ENCODE measurements at regions not wholly inside any gene's neighbourhood (a gene's known extent, or its start where the extent isn't known, plus 50 kb on each side); places are given as distances from the start of the nearest gene placed in this dataset.

- DNase-seq (ENCODE audit: low read depth, low spot score): no peak
These were observed 291.9 kb upstream of the GRM7 start for GRCh38 chr3:6568999-6569493.

- no peak for DNase-seq (ENCODE audit: low read depth, low spot score)
These were observed 289.5 kb upstream of the GRM7 start for GRCh38 chr3:6571448-6571847.

GRCh38 chr3:6577584-6577983 is 283.3 kb upstream of the GRM7 start:
- DNase-seq (ENCODE audit: low read depth, low spot score): no peak

GRCh38 chr3:6578526-6578925 is 282.4 kb upstream of the GRM7 start:
- DNase-seq (ENCODE audit: low read depth, low spot score): no peak

GRCh38 chr3:6580808-6581207 is 280.1 kb upstream of the GRM7 start:
- DNase-seq (ENCODE audit: low read depth, low spot score): no peak

GRCh38 chr3:6585360-6585759 is 275.6 kb upstream of the GRM7 start:
- DNase-seq (ENCODE audit: low read depth, low spot score): no peak

- no peak for DNase-seq (ENCODE audit: low read depth, low spot score)
These were observed 260.7 kb upstream of the GRM7 start for GRCh38 chr3:6600237-6600636.

- no peak for DNase-seq (ENCODE audit: low read depth, low spot score)
These were observed 259.5 kb upstream of the GRM7 start for GRCh38 chr3:6601374-6601773.

GRCh38 chr3:6602329-6602728 is 258.6 kb upstream of the GRM7 start:
- no peak for DNase-seq (ENCODE audit: low read depth, low spot score)

GRCh38 chr3:6605227-6605626 is 255.7 kb upstream of the GRM7 start:
- no peak for DNase-seq (ENCODE audit: low read depth, low spot score)

- DNase-seq (ENCODE audit: low read depth, low spot score): no peak
These were observed 252.1 kb upstream of the GRM7 start for GRCh38 chr3:6608843-6609242.

- DNase-seq (ENCODE audit: low read depth, low spot score): no peak
These were observed 248.8 kb upstream of the GRM7 start for GRCh38 chr3:6612034-6612616.

GRCh38 chr3:6622260-6622659 is 238.7 kb upstream of the GRM7 start:
- no peak for DNase-seq (ENCODE audit: low read depth, low spot score)

- no peak for DNase-seq (ENCODE audit: low read depth, low spot score)
These were observed 238.2 kb upstream of the GRM7 start for GRCh38 chr3:6622712-6623111.

GRCh38 chr3:6631376-6631775 is 229.5 kb upstream of the GRM7 start:
- DNase-seq (ENCODE audit: low read depth, low spot score): no peak

- no peak for DNase-seq (ENCODE audit: low read depth, low spot score)
These were observed 220.0 kb upstream of the GRM7 start for GRCh38 chr3:6640907-6641306.

GRCh38 chr3:6644070-6644929 is 216.6 kb upstream of the GRM7 start:
- peak; percentile 9 for DNase-seq (ENCODE audit: low read depth, low spot score)

- no peak for DNase-seq (ENCODE audit: low read depth, low spot score)
These were observed 206.2 kb upstream of the GRM7 start for GRCh38 chr3:6654670-6655069.

GRCh38 chr3:6655275-6655674 is 205.6 kb upstream of the GRM7 start:
- DNase-seq (ENCODE audit: low read depth, low spot score): no peak

GRCh38 chr3:6657591-6657990 is 203.3 kb upstream of the GRM7 start:
- DNase-seq (ENCODE audit: low read depth, low spot score): no peak

GRCh38 chr3:6667354-6667753 is 193.6 kb upstream of the GRM7 start:
- no peak for DNase-seq (ENCODE audit: low read depth, low spot score)

GRCh38 chr3:6671363-6671762 is 189.6 kb upstream of the GRM7 start:
- no peak for DNase-seq (ENCODE audit: low read depth, low spot score)

- DNase-seq (ENCODE audit: low read depth, low spot score): no peak
These were observed 181.4 kb upstream of the GRM7 start for GRCh38 chr3:6679510-6679909.
